ENCODE measurements at regions not wholly inside any gene's neighbourhood (a gene's known extent, or its start where the extent isn't known, plus 50 kb on each side); places are given as distances from the start of the nearest gene placed in this dataset.

DNA sequence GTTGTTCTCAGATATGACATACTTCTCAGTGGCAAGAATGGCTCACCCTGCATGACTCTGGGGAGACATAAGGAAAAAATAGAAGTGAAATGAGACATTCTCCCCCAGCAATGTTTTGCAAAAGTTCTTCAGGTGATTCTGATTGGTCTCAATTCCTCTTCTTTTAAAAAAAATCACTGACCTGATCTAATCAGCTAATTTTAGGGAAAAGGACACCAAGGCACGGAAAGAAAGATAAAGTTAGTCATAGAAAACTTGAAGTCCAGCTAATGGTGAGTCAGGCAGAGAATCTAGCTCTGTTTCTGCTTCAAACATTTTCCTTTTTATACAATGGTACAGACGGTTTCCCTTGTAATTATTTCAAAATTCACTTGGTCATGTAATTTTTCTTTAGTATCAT is 1018.9 kb upstream of the ARRDC3 start:
- intact Hi-C loops (cut with DNase I) = no loop called here
- DNase-seq = no peak

- peak in 16 of 42 donors; percentile 1 to 52 (median 14) for DNase-seq
- intact Hi-C loops (cut with DNase I) = no loop called here
Measured at GRCh38 chr5:92401492-92401891, 1018.4 kb upstream of the ARRDC3 start.

DNA sequence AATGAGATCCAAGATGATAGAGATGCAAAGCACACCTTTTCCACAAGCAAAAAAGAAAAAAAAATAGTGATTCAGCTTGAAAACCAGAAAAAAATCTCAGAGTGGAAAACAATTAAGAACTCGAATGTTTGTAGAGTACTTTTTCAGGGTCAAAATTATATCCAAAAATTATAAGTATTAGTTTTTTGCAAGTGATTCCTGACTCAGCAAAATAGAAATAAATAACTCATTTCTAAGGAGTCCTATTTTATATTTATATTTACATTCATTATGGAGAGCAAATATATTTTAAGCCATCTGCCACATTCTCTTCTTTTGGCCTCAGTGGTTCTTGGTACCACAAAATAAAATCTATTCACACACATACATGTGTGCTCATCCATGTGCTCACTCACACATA is 1011.8 kb upstream of the ARRDC3 start:
- intact Hi-C loops (cut with DNase I) = no loop called here
- no peak for DNase-seq

DNA sequence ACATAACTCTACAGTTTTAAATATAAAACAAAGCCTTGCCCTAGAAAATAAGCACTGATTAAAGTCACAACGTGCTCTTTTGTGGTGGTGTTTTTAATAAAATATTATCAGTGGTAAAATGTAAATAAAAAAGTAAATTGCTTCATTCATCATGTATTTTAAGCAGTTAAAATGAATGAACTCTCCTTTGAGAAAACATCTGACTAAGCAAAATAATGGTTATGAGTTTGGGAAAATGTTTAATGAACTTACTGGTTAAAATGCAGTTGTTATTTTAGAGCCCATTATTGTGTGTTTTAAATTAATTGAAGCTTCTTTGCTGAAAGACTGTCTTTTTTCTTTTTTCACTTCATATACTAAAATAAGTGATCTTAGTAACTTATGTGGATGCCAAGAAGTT is 1007.5 kb upstream of the ARRDC3 start:
- intact Hi-C loops (cut with DNase I) = no loop called here
- DNase-seq = no peak

- intact Hi-C loops (cut with DNase I) = no loop called here
- no peak for DNase-seq
Measured at GRCh38 chr5:92380069-92380770, 997.1 kb upstream of the ARRDC3 start.

DNA sequence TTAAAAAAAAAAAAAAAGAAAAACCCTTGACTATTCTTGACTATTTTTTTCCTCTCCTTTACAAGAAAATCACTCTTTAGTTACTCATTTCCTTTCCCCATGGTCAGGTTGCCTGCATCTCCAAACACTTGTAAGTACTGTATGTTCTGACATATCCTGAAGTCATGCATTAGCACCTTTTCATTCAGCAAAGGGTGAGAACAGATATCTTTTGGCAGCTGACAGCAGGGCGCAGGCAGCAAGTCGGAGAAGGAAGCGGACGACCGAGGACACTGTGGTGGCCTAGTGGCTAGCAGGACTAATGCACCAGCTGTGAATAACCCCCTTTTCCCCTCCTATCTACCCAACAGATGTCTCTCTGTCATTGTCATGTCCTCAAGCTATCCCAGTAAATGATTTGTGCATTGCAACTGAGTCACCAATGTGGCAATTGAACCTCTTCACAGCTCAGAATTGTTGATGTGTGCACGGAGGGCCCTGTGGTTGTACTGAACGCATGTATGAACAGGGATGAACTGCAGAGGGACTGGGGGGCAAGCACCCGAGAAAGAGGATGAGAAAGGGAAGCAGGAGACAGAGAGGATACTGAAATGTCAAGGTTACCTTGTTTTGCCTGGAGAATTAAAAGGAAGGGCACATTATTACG is 996.0 kb upstream of the ARRDC3 start:
- DNase-seq = no peak
- intact Hi-C loops (cut with DNase I) = no loop called here

DNA sequence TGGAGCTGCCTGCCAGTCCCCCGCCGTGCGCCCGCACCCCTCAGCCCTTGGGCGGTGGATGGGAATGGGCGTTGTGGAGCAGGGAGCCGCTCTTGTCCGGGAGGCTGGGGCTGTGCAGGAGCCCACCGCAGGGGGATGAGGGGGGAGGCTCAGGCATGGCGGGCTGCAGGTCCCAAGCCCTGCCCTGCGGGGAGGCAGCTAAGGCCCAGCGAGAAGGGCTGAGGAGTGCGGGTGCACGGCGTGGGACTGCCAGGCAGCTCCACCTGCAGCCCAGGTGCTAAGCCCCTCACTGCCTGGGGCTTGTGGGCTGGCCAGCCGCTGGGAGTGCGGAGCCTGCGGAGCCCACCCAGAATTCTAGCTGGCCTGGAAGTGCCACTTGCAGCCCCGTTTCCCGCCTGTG is 991.7 kb upstream of the ARRDC3 start:
- intact Hi-C loops (cut with DNase I) = no loop called here
- DNase-seq = no peak

GRCh38 chr5:92372766-92373165 is 989.6 kb upstream of the ARRDC3 start:
- intact Hi-C loops (cut with DNase I) = no loop called here
- DNase-seq = no peak

GRCh38 chr5:92371889-92372235 is 988.7 kb upstream of the ARRDC3 start:
- DNase-seq = no peak
- intact Hi-C loops (cut with DNase I) = no loop called here

- DNase-seq = no peak
- intact Hi-C loops (cut with DNase I) = no loop called here
Measured at GRCh38 chr5:92371171-92371888, 988.2 kb upstream of the ARRDC3 start.

DNA sequence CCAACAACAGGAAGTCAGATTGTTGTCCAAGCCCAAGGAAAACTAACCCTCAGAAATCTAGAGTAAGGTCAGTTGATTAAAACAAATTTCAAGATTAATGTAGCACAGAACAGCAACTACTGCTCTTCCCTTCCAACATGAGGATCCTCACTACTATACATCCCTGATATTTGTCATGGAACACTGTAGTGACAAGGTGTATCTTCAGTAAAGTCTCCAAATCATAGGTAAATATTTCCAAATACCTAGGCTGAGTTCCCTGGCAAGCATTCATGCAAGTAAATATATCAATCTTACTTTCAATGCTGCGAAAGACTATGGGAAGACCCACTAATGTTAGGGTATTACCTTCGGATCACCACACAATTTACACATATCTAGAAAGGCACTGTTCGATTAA is 986.9 kb upstream of the ARRDC3 start:
- intact Hi-C loops (cut with DNase I) = no loop called here
- DNase-seq = no peak

- intact Hi-C loops (cut with DNase I) = no loop called here
- no peak for DNase-seq
Measured at GRCh38 chr5:92369587-92369986, 986.5 kb upstream of the ARRDC3 start.

- intact Hi-C loops (cut with DNase I) = no loop called here
- DNase-seq = peak in 4 of 42 donors; percentile 3 to 8 (median 4)
Measured at GRCh38 chr5:92364986-92365550, 982.0 kb upstream of the ARRDC3 start.

DNA sequence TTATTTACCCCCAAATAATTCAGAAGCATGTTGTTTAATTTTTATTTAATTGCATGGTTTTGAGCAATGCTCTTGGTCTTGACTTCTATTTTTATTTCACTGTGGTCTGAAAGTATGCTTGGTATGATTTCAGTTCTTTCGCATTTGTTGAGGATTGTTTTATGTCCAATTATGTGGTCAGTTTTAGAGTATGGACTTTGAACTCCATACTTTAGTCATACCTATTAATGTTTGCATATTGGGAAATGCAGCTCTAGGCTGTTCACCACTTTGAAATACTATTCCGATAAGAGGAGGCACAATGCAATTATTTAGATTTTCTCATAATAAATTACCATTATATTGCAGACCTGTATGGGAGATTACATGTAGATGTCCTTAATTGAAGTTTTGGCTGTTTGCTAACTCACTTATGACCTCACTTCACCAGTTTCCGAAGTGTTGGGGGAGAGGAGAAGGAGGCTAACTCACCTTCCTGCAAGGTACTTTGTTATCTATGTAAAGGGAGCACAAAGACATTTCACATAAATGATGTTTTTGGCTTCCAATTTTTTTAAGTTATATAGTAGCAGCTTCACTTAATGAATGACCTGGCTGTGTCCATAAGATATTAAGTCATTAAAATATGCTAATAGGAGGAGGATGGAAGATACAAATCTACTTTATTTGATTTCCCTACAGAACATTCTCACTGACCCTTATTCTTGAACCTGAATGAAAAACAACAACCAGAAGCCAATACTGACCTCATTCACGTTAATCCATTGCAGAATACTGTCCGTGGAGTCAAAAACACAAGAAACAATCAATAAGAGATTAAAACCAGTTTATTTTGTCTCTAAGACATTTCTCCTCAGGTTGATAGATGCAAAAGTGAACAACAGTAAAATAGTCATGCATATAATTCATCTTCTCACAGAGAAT is 970.3 kb upstream of the ARRDC3 start:
- intact Hi-C loops (cut with DNase I) = no loop called here

DNA sequence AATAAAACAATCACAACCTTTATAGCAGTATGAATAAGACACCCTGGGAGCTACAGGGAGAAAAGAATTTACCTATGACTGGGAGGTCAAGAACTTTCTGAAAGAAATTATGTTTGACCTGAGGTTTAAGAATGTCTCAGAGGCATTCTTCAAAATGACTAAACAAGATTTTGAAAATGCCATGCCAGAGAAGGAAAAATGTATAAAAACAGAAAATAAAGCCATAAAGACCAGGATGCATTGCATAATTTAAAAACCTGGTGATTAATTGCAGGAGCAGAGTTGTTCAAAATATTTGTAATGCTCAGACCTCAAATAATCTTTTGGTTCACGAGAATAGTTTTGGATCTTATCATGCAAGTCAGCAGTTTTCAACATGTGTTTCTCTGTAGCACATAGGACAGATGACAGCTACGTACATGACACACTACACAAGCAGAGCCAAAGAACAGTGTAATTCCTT is 954.7 kb upstream of the ARRDC3 start:
- intact Hi-C loops (cut with DNase I) = no loop called here
- no peak for DNase-seq

More for the DNA sequence above, 970.3 kb upstream of the ARRDC3 start:
- DNase-seq = no peak

GRCh38 chr5:92332039-92332438 is 948.9 kb upstream of the ARRDC3 start:
- no peak for DNase-seq

GRCh38 chr5:92330365-92330764 is 947.2 kb upstream of the ARRDC3 start:
- intact Hi-C loops (cut with DNase I) = no loop called here
- no peak for DNase-seq

More at GRCh38 chr5:92332039-92332438, 948.9 kb upstream of the ARRDC3 start:
- intact Hi-C loops (cut with DNase I) = no loop called here

- no peak for DNase-seq
- intact Hi-C loops (cut with DNase I) = no loop called here
Measured at GRCh38 chr5:92329759-92330158, 946.6 kb upstream of the ARRDC3 start.
